ENCODE measurements at regions not wholly inside any gene's neighbourhood (a gene's known extent, or its start where the extent isn't known, plus 50 kb on each side); places are given as distances from the start of the nearest gene placed in this dataset.
"Not testable (repeated sequence)": the region's sequence is repeated elsewhere in the genome, so short reads cannot be mapped to it uniquely, and the experiment has no call there.

DNA sequence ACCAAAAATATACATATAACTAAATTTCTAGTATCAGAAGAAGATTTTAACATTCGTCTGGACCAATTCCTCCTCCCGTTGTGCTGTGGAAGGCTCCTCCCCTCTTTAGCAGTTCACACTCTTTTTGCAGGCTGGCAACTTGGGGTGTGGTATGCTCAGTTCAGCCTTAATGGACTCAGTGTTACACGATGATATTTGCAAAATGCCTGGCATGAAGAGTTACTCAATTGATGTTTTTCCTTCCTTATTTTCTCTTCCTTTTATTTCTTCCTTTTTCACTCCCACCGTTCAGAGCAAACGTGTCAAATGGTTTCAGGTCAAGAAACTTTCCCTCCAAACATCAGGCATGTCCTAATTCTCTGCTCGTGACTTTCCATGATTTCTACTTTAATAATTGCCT, 248.3 kb downstream of the PHF14 start:
- DNase-seq: no peak

DNA sequence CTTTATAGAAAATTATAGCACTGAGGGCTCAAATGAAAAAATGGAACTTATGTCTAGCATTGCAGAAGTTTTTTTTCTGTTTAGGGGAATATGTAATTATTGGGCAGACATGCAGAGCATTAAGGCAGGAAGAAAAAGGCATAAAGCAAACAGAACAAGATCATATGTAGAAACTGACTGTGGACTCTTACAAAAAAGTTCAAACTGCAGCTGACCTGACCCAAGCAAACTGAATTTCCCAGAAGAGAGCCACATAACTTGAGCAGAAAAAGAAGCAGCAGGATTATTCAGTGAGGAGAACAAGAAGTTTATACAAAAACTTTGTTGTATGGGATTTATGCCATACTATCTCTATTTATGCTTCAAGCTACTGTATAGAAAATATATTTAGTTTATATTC, 250.9 kb downstream of the PHF14 start:
- no peak for DNase-seq

DNA sequence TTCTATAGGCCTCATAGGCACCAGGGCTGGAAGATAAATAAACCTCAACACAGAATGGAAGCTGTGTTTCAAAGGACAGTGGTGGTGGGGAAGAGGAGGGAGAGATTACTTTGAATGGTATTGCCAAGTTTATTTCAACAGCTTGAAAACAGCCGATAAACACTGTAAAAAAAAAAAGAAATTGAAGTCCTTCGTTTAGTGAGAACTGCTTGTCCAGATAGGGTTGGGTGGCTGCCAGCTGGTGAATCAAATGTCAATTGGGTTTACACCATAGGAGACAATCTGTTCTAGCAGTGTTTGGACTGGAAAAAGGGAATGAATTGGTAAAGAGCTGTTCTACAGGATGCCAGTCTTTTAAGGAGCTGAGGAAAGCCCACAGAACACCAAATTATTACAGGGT, 254.8 kb downstream of the PHF14 start:
- DNase-seq: peak in 16 of 56 donors; percentile 2 to 47 (median 14)

DNA sequence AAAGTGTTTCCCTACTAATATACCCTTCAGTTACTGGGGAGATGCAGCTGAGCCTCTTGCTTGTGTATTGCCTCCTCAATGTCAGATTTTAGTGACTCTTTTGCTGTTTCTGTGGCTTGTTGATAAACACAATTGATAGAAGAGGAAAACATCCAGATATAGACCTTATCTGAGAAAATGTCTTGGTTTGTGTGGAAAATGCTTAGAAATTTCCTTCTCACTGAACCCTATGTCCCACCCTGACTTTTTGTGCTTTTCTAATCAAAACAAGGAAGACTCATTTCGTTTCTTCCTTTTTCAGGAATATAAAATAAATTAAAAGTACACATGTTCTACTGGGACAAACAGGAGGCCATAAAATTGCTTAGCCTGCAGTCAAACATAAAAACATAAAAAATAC, 257.5 kb downstream of the PHF14 start:
- no peak for DNase-seq

- no peak for DNase-seq
Measured at GRCh38 chr7:11232462-11232861, 258.8 kb downstream of the PHF14 start.

- DNase-seq: no peak
Measured at GRCh38 chr7:11233871-11234270, 260.2 kb downstream of the PHF14 start.

GRCh38 chr7:11235491-11235890, 261.8 kb downstream of the PHF14 start:
- no peak for DNase-seq

DNA sequence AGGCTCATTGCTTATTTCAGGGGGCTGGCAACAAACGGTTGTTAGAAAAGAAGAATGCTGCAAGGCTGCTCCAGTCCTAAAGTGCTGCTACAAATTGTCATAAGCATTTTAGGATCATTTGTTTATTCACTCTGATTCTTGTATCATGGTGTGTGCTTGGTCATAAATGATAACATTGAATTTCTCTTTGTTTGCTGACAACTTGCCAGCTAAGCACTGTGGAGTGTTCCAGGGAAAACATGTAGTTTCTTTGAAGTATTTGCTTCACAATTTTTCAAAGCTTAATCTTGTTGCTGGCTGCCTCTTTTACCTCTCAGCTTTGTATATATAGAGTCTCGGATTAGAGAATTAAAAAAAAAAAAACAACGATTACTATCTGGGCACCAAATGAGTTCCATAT, 263.0 kb downstream of the PHF14 start:
- DNase-seq: no peak

GRCh38 chr7:11237742-11238141, 264.1 kb downstream of the PHF14 start:
- DNase-seq: no peak

GRCh38 chr7:11239316-11239715, 265.6 kb downstream of the PHF14 start:
- no peak for DNase-seq

DNA sequence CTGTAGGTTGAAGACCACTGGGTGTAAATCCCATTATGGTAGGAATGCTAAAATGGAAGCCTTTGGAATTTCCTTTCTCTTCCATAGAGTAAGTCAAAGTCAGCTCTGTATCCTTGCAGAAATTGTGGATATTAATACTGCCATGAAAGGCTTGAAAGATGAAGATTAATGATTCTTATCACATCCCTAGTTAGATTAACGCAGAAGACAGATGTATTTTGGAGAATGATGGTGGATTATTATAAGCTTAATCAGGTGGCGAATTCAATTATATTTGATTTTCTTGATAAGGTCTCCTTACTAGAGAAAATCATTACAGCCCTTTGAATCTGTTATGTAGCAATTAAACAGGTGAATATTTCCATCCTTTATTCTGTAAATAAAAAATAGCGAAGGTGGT, 270.1 kb downstream of the PHF14 start:
- no peak for DNase-seq

GRCh38 chr7:11244149-11244548, 270.5 kb downstream of the PHF14 start:
- DNase-seq: no peak

DNA sequence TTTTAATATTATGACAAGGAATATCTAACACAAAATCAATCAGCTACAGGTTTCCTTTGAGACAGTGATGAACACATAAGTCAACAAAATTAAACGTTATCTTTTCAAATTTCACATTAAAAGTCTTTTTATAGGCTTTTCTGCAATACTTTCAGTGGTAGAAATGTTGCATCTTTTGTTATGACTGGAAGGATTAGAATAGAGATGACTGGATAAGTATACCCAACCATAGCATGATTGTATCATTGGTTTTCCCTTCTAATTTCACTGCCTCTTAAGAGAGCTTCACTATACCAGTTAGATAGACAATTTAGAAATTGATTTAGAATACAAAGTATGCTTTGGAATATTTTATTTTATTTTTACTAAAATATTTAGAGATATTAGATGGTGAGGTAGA, 273.9 kb downstream of the PHF14 start:
- DNase-seq: no peak

- no peak for DNase-seq
Measured at GRCh38 chr7:11251436-11251835, 277.8 kb downstream of the PHF14 start.

DNA sequence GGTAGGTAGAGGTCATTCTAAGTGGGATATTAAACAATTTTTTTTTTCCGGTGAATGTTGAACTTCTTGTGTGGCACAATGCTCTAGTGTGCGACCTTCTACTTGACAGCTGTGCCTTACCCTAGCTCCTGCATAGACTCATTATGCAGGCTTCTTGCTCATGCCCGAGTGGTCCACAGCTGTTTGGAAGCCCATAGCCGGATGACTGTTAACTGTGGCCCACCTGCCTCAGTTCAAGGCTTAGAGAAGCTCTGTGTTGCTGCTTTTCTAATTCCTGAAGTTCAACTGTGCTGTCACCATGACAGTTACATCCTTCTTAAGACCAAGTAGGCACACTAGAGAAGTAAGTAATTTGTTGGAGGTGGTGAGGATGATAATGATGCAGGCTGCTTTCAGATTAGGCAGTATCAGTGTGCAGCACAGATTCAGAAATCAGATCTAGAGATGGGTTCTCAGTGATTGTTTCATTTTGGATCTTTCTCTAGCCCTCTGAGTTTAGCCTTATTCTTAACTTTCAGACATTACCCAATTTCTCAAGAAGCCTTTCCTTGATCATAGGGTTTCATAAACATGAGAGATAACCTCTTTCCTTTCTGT, 278.4 kb downstream of the PHF14 start:
- DNase-seq: no peak

- no peak for DNase-seq
Measured at GRCh38 chr7:11252705-11253272, 279.1 kb downstream of the PHF14 start.

GRCh38 chr7:11256501-11256900, 282.8 kb downstream of the PHF14 start:
- peak in 10 of 56 donors; percentile 0 to 51 (median 8) for DNase-seq

DNA sequence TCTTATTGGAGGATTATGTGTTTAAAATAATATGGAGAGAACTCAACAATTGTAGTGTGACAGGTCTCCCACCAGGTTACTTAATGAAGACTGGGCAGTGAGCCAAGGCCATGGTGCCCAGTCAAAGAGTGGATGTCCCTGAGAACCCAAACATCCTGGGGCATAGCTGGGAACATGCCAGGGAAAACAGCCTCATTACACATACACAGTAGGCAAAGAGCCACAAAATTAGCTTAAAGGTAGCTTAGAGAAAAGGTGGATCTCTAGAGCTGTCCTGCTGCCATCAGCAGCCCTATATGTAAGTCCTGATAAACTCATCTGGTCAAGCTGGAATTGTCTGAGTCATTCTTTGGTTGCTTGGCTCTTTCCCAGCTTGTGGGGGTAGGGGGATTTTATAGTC, 287.8 kb downstream of the PHF14 start:
- DNase-seq: peak in 1 of 56 donors; percentile 4

DNA sequence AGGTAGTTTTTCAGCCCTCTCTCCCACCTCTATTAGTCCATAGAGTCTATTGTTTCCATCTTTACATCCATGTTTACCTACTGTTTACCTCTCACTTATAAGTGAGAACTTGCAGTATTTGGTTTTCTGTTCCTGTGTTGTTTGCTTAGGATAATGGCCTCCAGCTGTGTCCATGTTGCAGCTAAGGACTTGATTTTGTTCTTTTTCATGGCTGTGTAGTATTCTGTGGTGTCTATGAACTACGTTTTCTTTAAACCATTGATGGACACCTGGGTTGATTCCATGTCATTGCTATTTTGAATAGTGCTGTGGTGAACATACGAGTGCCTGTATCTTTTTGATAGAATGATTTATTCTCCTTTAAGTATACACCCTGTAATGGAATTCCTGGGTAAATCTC, 292.4 kb downstream of the PHF14 start:
- no peak for DNase-seq

DNA sequence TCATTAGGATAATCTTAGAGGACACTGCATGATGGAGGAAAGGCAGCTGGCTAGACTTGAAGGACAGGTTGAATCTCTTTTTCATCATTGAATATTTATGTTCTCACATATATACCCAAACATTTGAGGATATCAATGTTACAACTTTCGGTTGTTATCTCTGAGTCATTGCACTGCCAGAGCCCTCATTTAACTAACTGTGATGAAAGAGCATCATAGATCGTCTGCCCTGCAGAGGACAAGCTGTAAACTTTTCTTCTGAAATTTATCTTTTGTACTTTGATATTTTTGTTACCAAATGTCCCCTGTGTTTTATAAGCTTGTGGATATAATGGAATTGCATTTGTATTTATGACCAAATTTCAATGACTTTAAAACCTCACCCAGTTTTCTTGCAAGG, 298.7 kb downstream of the PHF14 start:
- DNase-seq: no peak

GRCh38 chr7:11274074-11274473, 300.4 kb downstream of the PHF14 start:
- no peak for DNase-seq

DNA sequence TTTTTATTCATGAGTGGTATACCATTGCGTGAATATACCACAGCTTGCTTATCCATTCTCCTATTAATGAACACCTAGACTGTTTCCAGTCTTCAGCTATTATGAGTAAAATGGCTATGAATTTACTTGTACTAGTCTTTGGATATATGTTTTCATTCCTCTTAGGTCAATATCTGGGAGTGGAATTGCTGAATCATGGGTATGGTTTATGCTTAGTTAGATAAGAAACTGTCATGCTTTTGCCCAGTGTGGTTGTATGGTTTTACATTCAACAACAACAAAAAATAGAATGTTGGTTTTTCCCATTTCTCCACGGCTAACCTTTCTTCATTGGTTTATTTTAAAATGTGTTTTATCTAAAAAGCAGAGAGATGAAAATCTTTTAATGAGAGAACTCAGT, 308.3 kb downstream of the PHF14 start:
- DNase-seq: no peak

DNA sequence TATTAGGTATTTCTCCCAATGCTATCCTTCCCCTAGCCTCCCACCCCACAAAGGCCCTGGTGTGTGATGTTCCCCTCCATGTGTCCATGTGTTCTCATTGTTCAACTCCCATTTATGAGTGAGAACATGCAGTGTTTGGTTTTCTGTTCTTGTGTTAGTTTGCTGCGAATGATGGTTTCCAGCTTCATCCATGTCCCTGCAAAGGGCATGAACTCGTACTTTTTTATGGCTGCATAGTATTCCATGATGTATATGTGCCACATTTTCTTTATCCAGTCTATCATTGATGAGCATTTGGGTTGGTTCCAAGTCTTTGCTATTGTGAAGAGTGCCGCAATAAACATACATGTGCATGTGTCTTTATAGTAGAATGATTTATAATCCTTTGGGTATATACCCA, 309.9 kb downstream of the PHF14 start:
- not testable (repeated sequence) for DNase-seq

GRCh38 chr7:11290863-11291262, 317.2 kb downstream of the PHF14 start:
- no peak for DNase-seq

Data from amygdala (tissue), 56 donors.